ENCODE measurements at regions not wholly inside any gene's neighbourhood (a gene's known extent, or its start where the extent isn't known, plus 50 kb on each side); places are given as distances from the start of the nearest gene placed in this dataset.

DNA sequence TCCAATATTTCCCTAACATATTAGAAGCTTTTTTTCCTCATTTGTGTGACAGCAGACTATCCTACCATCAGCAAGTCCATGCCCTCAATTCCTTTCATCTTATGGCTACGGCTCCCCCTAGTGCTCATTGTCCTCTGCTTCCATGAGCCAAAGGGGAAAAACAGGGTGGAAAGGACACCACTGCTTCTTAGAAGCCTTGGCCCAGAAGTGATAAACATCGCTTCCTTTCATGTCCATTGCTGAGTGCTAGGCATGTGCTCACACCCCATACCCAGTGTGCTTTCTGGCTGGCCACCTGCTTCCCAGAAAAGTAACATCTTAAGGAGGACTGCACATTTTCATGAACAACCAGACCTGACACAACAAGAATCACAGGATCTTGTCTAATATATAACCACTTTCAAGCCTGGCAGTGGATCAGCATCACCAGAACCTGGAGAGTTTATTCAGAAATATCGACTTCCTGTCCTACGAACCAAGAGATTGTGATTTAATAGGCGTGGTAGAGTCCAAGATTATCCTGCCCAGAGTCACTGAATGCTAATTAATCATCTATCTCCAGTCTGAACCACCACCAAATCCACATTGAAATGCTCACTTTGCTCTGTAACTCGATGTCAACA, 650.5 kb upstream of the SORCS1 start:
- ATAC-seq = peak; percentile 87
- no peaks in the 10 kb centered on the region for H3K4me1 ChIP-seq (ENCODE audit: low read depth)
- H3K4me3 ChIP-seq = no peak overlapping the region
- H3K36me3 ChIP-seq (ENCODE audit: low read depth) = no peaks in the 10 kb centered on the region
- intact Hi-C loops (cut with DNase I, micrococcal nuclease) = loop anchor here in 1 of 2 donors (2.0 kb wide), 1 partner anchor 406 kb away; no protein-coding TSS in a partner anchor
- TF ChIP-seq CTCF (IDR thresholded peaks at IDR 0.05) = peak; percentile 55
- H3K9me3 ChIP-seq = no peaks in the 10 kb centered on the region
- peak in 2 of 3 donors; percentile 43 to 91 for DNase-seq

- ATAC-seq = no peak
- no peak overlapping the region for H3K4me3 ChIP-seq
- intact Hi-C loops (cut with DNase I, micrococcal nuclease) = loop anchor here in 1 of 2 donors (2.0 kb wide), 1 partner anchor 405 kb away; no protein-coding TSS in a partner anchor
- no peaks in the 10 kb centered on the region for H3K4me1 ChIP-seq (ENCODE audit: low read depth)
- DNase-seq = no peak
- TF ChIP-seq CTCF (IDR thresholded peaks at IDR 0.05) = no peak
- H3K36me3 ChIP-seq (ENCODE audit: low read depth) = no peaks in the 10 kb centered on the region
- no peaks in the 10 kb centered on the region for H3K9me3 ChIP-seq
Observed at GRCh38 chr10:107813451-107814162, 649.1 kb upstream of the SORCS1 start.

DNA sequence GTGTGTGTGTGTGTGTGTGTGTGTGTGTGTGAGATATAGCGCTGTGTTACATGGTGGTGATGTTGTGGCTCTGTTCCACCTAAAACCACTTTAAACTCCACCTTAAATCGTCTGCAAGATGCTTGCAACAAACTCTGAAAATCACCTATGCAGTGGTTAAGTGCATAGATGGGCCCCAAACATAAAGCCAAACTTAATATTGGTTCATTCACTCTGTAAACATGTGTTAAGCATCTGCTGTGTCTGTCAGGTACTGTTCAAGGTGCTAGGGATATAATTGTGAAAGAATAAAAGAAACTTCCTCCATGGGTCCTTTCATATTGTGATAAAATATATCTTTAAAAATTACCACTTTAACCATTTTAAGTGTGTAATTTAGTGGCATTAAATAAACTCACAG, 645.4 kb upstream of the SORCS1 start:
- ATAC-seq = no peak
- TF ChIP-seq CTCF (IDR thresholded peaks at IDR 0.05) = no peak
- no peak for DNase-seq
- Histone ChIP-seq H3K4me3 (no peak overlapping the region), H3K9me3 (no peaks in the 10 kb centered on the region), H3K4me1 (ENCODE audit: low read depth) (no peaks in the 10 kb centered on the region), H3K36me3 (ENCODE audit: low read depth) (no peaks in the 10 kb centered on the region)
- intact Hi-C loops (cut with DNase I, micrococcal nuclease) = no loop called here

GRCh38 chr10:107807836-107808235, 643.3 kb upstream of the SORCS1 start:
- Histone ChIP-seq H3K4me3 (no peak overlapping the region), H3K36me3 (ENCODE audit: low read depth) (no peaks in the 10 kb centered on the region), H3K9me3 (no peaks in the 10 kb centered on the region), H3K4me1 (ENCODE audit: low read depth) (no peaks in the 10 kb centered on the region)
- intact Hi-C loops (cut with DNase I, micrococcal nuclease) = no loop called here
- no peak for DNase-seq
- no peak for TF ChIP-seq CTCF (IDR thresholded peaks at IDR 0.05)
- no peak for ATAC-seq

DNA sequence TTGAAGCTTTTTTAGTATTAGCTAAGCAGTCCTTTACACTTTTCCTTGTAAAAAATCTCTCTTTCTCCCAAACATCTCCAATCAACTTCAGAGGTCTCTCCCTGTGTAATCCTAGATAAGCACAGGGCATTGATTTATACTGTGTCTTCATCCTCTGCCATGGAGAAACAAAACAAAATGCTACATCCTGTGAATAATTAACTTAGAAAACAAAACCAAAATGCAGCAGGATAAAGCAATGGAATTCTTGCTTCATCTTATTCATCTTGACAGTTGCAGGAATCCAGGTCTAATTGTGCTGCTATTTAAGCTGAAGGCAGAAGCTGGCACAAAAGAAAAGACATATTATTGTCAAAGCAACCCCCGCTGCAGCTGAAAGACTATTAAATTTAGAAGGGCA, 641.5 kb upstream of the SORCS1 start:
- DNase-seq = no peak
- H3K9me3 ChIP-seq = no peaks in the 10 kb centered on the region
- intact Hi-C loops (cut with DNase I, micrococcal nuclease) = no loop called here
- no peak overlapping the region for H3K4me3 ChIP-seq
- TF ChIP-seq CTCF (IDR thresholded peaks at IDR 0.05) = no peak
- H3K4me1 ChIP-seq (ENCODE audit: low read depth) = no peaks in the 10 kb centered on the region
- no peaks in the 10 kb centered on the region for H3K36me3 ChIP-seq (ENCODE audit: low read depth)
- no peak for ATAC-seq

All from mucosa of descending colon (tissue), 3 donors.